GM19351 (cell line): ENCODE measurements at regions not wholly inside any gene's neighbourhood (a gene's known extent, or its start where the extent isn't known, plus 50 kb on each side); places are given as distances from the start of the nearest gene placed in this dataset.

ENCODE experiments used
- ATAC-seq: cut with Tn5 transposase; IDR thresholded peaks from one replicate; pipeline ENCODE4 v1.9.1; 2021; ENCODE audit warnings: mild to moderate bottlenecking, moderate library complexity; ENCODE audit not compliant: unreplicated experiment

DNA sequence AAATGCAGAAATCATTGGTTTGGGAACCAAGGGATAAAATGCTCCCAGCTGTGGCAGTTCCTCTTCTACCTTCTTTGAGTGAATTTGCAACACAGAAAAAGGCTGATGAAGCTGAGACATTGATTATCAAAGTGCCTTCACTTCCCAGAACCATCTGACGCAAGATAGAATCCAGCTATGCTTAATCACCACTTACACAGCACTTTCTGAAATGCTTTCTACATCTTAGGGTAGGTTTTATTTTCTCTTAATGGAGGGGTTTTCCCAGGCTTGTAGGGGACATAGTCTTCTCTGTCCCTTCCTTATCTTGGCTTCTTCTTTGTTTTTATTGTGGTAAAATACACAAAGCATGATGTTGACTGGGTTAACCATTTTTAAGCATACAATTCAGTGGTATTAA, 332.6 kb upstream of the ZNF32 start:
- no peak for ATAC-seq

DNA sequence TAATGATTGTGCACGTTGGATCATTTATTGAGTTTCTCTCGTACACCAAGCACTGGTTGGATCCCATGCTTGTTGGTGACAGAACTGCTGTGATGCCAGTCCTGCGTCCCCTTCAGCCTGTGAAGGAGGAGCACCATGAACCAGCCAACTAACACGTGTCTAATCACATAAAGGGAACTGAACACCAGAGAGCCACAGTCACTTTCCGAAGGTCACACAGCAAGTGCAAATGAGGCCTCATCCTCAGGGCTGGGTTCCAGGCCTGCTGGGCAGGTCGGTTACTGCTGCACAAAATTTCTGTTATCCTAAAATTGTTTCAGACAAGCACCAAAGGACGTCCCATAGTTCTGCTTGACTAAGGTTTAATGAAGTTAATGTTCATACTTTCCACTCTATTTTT, 332.0 kb upstream of the ZNF32 start:
- no peak for ATAC-seq

DNA sequence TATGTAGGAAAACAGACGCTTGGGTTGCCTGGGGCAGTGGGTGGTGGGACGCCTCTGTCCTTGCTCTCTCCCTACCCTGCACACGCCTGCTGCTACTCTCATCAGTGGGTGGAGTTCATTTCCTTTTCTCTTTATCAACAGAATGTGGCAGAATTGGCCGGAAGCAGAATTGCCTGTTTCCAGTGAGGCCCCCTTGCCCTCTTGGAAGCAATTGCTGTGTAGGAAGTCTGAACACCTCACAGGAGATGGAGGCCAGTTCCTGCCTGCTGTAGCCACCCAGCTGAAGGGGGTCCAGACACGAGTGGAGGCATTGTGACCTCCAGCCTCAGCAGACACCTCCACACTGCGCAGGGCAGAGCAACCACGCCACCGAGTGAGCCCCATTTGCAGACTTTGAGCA, 331.6 kb upstream of the ZNF32 start:
- no peak for ATAC-seq

DNA sequence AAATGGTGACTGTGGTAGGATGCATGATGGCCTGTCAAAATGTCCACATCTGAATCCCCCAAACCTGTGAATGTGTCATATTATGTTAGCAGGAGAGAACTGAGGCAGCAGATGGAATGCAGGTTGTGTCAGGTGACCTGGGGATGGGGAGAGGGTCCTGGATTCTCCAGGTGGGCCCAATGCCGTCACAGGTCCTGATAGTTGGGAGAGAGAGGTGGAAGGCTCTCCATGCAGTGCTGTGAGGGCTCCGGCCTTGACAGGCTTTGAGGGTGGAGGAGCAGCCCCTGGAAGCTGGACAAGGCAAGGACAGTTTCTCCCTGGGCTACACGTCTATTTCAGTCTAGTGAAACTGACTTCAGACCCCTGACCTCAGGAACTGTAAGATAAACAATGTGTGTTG, 330.9 kb upstream of the ZNF32 start:
- no peak for ATAC-seq

DNA sequence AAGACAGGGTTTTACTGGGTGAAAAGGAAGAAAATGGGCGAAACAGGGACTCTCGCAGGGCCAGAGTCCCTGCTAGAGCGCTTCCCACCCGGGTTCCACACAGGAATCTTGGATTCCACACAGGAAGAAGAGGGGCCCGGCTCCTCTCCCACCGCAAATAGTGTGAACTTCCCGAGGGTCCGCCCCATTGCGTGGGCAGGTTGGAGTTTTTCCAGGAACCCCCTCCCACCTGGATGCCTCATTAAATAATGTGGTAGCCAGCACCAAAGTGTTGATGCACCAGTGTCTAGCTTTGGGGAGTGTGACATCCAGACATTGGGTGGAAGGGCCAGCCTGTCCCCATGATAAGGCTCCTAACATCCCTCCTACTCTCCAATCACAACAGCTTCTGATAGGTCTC, 330.3 kb upstream of the ZNF32 start:
- ATAC-seq: no peak

DNA sequence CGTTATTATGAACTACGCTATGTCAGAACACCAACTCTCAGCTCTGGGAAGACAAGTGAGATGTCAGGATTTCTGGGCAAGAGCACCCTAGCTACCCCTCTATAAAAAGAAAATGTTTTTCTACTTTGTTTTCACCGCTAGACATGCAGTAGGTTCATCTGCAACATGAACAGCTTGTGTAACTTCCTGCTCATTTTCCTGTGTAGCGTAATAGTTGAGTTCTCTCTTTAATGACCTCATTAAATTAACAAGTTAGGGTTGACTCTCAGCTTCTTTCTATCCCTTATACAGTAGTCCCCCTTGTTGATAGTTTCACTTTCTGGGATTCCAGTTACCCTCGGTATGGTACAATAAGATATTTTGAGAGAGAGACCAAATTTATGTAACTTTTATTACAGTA, 329.4 kb upstream of the ZNF32 start:
- ATAC-seq: no peak

DNA sequence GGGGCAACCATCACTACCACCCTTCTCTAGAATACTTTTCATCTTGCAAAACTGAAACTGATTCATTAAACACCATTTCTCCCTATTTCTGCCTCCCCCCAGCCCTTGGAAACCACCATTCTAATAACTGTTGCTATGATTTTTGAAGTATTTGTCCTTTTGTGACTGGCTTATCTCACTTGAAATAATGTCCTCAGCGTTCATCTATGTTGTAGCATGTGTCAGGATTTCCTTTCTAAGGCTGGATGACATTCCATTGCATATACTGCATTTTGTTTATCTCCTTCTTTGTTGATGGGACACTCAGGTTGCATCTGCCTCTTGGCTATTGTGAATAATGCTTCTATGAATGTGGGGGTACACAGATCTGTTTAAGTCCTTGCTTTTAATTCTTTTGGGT, 327.6 kb upstream of the ZNF32 start:
- no peak for ATAC-seq

DNA sequence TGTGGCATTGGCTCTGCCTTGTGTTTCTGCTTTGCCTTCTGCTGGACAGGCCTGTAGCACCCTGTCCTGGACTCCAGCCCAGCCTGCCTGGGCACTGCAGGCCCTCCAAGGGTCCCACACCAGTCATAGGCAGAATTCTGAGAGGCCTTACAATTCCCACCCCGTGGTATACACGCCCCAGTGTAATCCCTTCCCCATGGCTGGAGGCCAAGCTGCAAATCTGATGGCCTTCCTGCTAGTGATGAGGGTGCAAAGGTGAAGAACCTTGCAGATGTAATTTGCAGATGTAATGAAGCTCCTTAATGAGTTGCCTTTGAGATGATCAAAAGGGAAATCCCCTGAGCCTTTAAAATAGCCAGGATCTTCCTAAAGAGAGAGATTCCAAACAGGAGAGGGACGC, 325.1 kb upstream of the ZNF32 start:
- no peak for ATAC-seq

DNA sequence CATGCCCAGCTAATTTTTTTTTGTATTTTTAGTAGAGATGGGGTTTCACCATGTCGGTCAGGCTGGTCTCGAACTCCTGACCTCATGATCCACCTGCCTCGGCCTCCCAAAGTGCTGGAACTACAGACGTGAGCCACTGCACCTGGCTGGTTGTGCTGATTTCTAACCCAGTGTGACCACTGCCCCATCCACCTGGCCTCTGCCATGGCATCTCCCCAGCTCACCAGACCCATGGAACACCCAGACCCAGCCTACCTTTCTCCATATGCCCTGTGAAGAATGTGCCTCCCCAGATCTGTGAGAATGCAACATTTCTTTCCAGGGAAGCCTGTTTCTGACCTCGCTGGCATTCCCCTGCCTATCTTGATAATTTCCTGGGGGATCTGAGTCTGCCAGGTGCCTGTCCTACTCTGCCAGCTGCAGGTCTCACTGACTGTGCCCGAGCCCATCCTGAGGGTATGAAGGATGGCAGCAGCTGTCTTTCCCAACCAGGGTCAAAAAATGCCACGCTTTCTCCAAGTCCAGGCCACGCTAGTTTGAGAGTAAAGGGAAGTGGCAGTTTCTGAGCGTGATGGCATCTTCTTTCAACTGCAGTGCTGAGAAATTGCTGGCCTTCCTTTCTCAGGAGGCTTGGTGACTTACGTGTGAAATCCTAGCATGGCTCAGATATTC, 324.4 kb upstream of the ZNF32 start:
- no peak for ATAC-seq

DNA sequence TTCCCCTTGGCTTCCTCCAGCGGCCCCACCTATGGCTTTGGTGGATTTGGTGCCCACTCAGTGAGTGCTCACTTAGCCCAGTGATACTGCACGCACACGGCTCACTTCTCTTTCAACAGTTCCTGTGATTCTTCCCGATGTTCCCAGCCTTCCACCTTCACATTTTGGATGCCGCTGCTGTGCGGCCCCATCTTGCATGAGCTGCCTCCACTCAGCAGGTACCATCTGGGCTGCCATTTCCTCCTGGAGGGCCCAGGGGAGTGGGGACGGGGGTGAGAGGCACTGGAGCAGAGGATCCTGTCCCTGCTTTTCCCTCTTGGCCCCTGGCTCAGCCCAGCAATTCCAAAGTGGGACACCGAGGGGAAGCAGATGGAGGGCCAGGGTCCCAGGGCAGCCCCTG, 323.3 kb upstream of the ZNF32 start:
- ATAC-seq: no peak

DNA sequence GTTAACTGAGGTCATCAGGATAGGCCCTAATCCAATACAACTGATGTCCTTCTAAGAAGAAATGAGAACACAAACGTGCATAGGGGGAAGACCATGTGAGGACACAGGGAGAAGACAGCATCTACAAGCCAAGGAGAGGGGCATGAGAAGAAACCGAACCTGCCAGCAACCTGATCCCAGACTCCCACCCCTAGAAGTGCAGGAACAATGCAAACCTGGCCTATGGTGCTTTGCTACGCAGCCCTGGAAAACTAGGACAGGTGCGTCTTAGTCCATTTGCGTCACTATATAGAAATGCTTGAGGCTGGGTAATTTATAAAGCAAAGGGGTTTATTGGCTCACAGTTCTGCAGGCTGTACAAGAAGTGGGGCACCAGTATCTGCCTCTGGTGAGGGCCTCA, 322.6 kb upstream of the ZNF32 start:
- ATAC-seq: no peak

DNA sequence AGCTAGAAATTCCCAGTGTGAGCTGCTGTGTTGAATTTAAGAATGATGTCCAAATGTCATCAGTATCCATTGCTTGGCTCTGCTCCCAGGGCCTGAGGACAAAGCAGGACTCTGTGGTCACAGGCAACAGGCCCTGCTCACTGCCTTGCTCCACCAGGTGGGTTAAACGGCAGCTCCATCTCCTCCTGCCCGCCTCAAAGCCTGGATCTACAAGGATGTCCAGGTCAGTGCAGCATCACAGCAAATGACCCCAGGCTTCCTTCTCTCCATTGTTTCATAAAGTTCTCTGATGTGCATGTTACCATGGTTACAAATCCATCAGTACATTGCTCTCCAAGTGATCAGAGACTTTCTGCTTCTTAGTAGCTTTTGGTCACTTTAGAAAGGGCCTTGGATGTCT, 322.0 kb upstream of the ZNF32 start:
- ATAC-seq: no peak

DNA sequence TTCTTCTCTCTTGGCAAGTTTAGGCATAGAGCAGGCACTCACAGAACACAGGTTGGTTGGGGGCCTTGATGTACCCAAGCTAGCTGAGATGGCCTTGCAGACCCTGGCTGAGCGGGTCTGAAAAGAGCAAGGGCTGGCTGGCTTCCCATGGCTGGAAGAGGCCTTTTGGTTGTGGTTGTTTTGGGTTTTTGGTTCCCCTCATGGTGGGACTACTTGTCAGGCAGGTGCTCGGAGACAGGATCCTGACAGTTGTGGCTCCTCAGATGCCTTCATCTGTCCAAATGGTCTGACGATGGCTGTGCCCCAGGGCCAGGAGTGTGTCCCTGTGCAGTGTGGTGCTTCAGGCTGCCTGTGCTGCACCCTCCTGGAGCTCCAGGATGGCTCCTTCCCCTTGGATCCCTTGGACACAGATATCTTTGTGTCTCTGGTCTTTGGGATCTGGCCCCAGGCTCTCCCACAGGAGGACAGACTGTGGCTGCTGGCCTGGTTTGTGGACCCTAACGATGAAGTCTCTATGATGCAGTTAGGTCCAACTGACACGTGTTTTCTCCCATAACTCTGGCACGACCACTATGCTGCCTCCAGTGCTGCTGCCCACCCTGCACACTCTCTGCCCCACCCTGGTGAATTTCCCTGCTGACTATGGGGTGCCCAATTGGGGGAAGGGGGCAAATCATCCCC, 321.5 kb upstream of the ZNF32 start:
- ATAC-seq: no peak

DNA sequence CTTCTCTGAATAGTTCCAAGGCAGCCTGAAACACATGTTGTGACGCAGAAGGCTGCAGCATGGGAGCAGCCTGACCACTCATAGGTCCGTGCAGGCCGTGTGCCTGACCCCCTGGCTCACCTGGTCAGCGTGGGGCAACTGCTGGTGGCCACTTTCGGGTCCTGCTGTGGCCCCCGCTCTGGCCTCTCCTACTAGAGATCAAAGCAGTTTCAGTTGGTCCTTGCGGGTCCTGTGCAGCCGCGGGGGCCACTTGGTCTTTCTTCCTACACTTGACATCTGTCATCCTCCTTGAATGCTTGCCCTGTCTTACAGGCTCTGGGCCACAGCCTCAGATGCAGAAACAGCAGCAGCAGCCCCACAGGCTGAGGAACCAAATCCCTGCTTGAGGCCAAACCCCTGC, 320.8 kb upstream of the ZNF32 start:
- no peak for ATAC-seq

DNA sequence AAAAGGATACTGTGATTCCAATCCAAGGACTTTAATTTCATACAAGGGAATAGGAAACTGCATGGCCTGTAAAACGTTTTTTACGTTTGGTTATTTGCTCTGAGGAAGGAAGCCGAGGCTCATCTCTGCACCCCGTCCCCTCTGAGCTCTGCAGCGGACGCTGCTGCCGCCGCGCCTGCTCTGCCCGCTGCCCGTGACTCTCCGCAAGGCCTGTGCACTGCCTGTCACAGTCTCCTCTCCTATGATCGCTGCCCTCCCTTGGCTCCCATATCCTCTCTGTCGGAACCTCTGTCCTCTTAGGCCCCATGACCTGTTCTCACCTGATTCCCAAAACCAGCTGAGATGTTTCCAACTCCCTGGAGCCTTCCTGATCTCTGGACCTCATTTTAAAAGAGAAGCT, 320.3 kb upstream of the ZNF32 start:
- ATAC-seq: no peak

DNA sequence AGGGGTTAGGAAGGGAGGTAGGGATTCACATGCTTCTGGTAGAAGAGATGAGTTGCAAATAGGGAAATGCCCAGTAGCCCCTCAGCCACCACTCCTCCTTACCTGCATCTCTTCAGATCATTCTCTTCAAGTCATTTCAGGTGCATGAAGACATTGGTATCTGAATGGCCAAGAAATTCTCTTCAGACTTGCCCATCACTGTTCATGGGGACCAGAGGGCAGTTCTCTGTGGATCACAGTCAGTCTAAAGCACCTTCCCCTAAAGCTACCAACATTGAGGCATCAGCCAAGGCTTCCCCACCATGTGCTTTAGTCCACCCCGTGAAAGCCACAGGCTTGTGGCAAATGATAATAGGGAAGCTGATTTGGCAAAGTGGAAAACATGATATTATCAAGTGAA, 319.4 kb upstream of the ZNF32 start:
- ATAC-seq: no peak

DNA sequence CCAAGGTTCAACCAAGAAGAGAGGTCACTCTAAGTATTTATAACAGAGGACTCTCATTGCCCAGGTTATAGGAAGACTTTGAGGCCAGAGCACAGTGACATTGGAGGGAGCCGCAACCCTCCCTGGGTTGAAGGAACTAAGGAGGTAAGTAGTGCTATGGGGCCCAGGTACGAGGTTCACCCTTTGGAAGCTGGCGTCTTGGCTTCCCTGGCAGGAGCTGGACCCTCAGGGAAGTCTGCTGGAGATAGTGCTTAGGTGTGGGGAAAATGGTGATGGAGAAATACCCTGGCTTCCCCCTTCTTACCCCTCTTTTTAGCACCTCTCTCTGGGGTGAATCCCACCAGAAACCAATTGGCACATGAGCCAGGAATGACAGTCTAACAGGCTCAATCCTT, 317.9 kb upstream of the ZNF32 start:
- no peak for ATAC-seq

DNA sequence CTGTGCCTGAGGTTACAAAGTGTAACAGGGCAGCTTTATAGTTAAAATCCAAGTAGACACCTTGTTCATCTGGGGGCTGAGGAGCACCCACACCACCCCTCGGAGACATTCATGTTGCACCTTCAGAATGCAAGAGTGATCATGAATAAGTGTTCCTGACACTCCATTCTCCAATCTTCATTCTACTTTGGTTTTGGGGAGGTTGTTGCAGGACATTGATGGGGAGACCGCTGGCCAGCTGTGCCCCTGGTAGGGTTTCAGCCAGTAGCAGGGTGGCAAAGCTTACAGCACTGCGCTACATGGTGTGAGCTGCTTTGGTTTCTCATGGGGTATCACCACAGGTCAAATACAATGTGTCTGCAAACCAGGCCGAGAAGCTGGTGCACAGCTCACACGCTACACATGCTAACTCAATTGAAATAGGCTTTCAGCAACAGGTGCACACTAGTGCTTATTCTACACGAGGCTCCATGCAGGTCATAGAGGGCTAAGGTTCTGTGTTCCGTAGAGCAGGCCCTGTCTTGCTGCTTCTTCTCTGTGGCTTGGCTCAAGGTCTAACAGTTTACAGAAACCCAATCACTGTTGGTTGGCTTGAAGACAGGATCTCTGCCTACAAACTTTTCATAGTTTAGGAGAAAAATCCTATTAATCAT, 317.4 kb upstream of the ZNF32 start:
- no peak for ATAC-seq

DNA sequence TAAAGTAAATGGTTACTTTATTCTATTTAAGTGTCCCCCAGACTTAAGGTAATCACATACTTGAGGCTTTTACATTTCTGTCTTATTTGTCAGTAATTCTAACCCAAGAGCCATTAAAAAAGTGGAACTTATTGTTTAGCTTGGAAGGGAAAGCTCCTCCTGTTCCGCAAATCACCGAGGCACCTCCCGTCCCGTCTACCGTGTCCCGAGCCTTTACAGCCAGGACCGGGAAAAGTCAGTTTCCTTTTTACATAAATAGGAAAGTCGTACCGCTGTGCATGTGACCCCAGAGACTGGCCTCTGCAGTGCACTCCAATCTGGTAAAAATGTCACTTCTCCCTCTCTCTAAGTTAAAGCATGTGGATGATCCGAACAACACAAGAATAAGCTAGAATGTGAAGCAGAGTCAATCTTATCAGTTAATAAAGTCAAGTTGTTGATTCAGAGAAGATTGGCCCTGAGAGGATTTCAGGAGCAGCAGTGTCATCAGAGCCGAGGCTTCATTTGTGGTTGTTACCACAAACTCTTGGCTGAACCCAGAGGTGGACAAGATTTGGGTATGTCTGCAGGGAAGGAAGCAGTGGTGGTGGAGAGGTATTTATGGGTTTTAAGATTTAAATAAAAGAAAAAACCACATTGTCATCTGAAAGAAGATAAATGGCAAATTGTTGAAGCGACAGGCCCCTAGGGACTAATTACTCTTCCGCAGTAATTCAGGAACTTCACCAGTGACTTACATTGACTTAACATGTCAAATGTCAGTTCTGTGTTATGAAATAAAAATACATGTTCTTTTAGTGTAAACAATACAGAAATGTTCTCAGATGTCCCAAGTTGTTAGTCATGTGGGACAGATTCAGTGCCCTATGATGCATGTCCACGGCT, 316.6 kb upstream of the ZNF32 start:
- ATAC-seq: peak; percentile 53

DNA sequence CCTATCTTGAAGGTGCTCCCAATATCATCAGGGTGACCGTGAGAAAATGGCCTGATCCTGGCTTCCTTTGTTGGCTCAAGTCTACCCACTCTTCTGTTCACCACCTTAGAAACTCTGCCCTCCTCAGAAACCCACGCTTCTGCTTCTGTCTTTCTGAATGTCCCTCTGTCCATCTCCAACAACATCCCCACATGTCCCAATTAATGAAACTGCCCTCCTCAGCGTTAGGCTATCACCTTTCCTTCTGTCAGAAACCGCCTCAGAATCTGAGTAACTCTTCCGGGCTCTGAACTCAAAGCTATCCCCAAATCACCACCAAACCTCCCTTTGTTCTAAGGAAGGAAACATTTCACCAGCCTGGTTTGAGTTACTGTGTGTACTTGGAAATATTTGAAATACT, 315.8 kb upstream of the ZNF32 start:
- no peak for ATAC-seq

DNA sequence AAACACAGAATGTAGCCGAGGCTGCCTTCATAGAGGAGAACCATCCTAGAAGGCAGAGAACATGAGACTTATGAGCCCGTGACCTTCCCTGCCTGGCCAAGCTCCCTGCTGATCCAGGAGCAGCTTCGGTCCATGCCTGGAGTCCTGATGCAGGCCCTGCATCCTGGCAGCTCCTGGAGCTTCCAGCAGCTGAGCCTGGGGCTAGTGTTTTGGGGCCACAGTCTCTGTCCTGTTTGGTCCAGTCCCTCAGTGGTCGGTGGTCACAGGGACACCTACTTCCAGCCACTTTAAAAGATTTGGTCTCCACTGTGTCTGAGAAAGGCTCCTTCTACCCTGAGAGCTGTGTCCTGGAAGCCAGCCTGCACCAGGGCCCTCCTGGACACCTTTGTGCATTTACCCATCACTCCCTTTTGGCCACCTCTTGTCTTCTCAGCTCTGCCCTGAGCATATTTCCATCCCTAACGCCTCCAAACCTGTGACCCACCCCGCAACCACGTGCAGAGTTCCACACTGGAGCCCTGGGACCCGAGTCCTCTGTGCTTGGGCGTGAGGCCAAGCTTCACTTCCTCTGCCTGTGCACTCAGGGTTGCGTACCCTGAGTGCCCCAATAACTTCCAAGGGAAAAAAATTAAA, 315.2 kb upstream of the ZNF32 start:
- no peak for ATAC-seq
